Ascending aorta (tissue), 2 donors: ENCODE measurements at regions not wholly inside any gene's neighbourhood (a gene's known extent, or its start where the extent isn't known, plus 50 kb on each side); places are given as distances from the start of the nearest gene placed in this dataset.

Experiments
- DNase-seq, 2 donors: peaks; one replicate each; pipeline ENCODE4 v3.0.0-alpha.2; 2019; ENCODE audit warnings: low spot score in 2 of 2
- H3K27ac ChIP-seq, 2 donors: fragments of 200-600 bp; sonication (generic); one replicate each; pipeline ENCODE4 v1.5.1; 2016 to 2017; ENCODE audit warnings: mild to moderate bottlenecking in 1 of 2
- H3K27me3 ChIP-seq: fragments of 200-600 bp; sonication (generic); one replicate; pipeline ENCODE4 v1.5.1; 2017
- H3K36me3 ChIP-seq, 2 donors: fragments of 200-600 bp; sonication (generic); one replicate each; pipeline ENCODE4 v1.5.1; 2016
- H3K4me1 ChIP-seq, 2 donors: fragments of 200-600 bp; sonication (generic); one replicate each; pipeline ENCODE4 v1.5.1; 2016 to 2017; ENCODE audit warnings: mild to moderate bottlenecking in 1 of 2
- H3K4me3 ChIP-seq, 2 donors: fragments of 200-600 bp; sonication (generic); one replicate each; pipeline ENCODE4 v1.5.1; 2016 to 2017; ENCODE audit warnings: mild to moderate bottlenecking in 1 of 2
- H3K9me3 ChIP-seq, 2 donors: fragments of 200-600 bp; sonication (generic); one replicate each; pipeline ENCODE4 v1.5.1; 2016
- CTCF ChIP-seq, 3 experiments: fragments of 200-600 bp in 2 of 3; fragments of 450-650 bp in 1 of 3; sonication (generic) in 2 of 3; IDR thresholded peaks; one replicate each; pipeline ENCODE4 v1.5.1; 2016 to 2019; ENCODE audit warnings: antibody characterized with exemption in 3 of 3, mild to moderate bottlenecking in 1 of 3, moderate library complexity in 1 of 3
- intact Hi-C: fragments of 100-400 bp; cut with DNase I; formaldehyde crosslinking; loops from one replicate; pipeline ENCODE4 v1.15.1; 2023

GRCh38 chr12:114221957-114222630 lies 183.8 kb downstream of the TBX5 start:
- Histone ChIP-seq H3K4me3 (no peak overlapping the region), H3K9me3 (no peaks in the 10 kb centered on the region), H3K4me1 (no peaks in the 10 kb centered on the region), H3K27me3 (no peaks in the 10 kb centered on the region), H3K36me3 (no peaks in the 10 kb centered on the region), H3K27ac (no peak overlapping the region)
- TF ChIP-seq CTCF (IDR thresholded peaks at IDR 0.05) = no peak
- no peak for DNase-seq
- intact Hi-C loops = no loop called here

- no peaks in the 10 kb centered on the region for H3K4me1 ChIP-seq
- no peaks in the 10 kb centered on the region for H3K27me3 ChIP-seq
- no peaks in the 10 kb centered on the region for H3K36me3 ChIP-seq
- H3K9me3 ChIP-seq = no peaks in the 10 kb centered on the region
- H3K27ac ChIP-seq = no peak overlapping the region
- intact Hi-C loops = no loop called here
- DNase-seq = no peak
- no peak overlapping the region for H3K4me3 ChIP-seq
- TF ChIP-seq CTCF (IDR thresholded peaks at IDR 0.05) = no peak
Measured at GRCh38 chr12:114221136-114221833, 184.7 kb downstream of the TBX5 start.

GRCh38 chr12:114220311-114220710 lies 185.6 kb downstream of the TBX5 start:
- no peak overlapping the region for H3K27ac ChIP-seq
- intact Hi-C loops = no loop called here

GRCh38 chr12:114218136-114218535 lies 187.8 kb downstream of the TBX5 start:
- Histone ChIP-seq H3K27ac (no peak overlapping the region), H3K4me3 (no peak overlapping the region), H3K9me3 (no peaks in the 10 kb centered on the region), H3K36me3 (no peaks in the 10 kb centered on the region), H3K4me1 (no peaks in the 10 kb centered on the region), H3K27me3 (no peaks in the 10 kb centered on the region)
- intact Hi-C loops = no loop called here
- TF ChIP-seq CTCF (IDR thresholded peaks at IDR 0.05) = no peak
- no peak for DNase-seq

More at GRCh38 chr12:114220311-114220710, 185.6 kb downstream of the TBX5 start:
- Histone ChIP-seq H3K4me3 (no peak overlapping the region), H3K36me3 (no peaks in the 10 kb centered on the region), H3K4me1 (no peaks in the 10 kb centered on the region), H3K27me3 (no peaks in the 10 kb centered on the region), H3K9me3 (no peaks in the 10 kb centered on the region)
- no peak for TF ChIP-seq CTCF (IDR thresholded peaks at IDR 0.05)
- DNase-seq = no peak

GRCh38 chr12:114215746-114216145 lies 190.2 kb downstream of the TBX5 start:
- H3K27me3 ChIP-seq = no peaks in the 10 kb centered on the region
- no peak overlapping the region for H3K27ac ChIP-seq
- intact Hi-C loops = no loop called here
- H3K4me1 ChIP-seq = no peaks in the 10 kb centered on the region
- no peak for DNase-seq
- no peak overlapping the region for H3K4me3 ChIP-seq
- no peak for TF ChIP-seq CTCF (IDR thresholded peaks at IDR 0.05)
- H3K9me3 ChIP-seq = no peaks in the 10 kb centered on the region
- H3K36me3 ChIP-seq = no peaks in the 10 kb centered on the region
